Stimulated activated CD8-positive, alpha-beta memory T cell treated with anti-CD3 and anti-CD28 coated beads, Interleukin-4, amount 100 ng/mL, for 48 hours (primary cell): ENCODE measurements at regions not wholly inside any gene's neighbourhood (a gene's known extent, or its start where the extent isn't known, plus 50 kb on each side); places are given as distances from the start of the nearest gene placed in this dataset.

Experiments
- DNase-seq: peaks from one replicate; pipeline ENCODE4 v3.0.0-alpha.2; 2020

DNA sequence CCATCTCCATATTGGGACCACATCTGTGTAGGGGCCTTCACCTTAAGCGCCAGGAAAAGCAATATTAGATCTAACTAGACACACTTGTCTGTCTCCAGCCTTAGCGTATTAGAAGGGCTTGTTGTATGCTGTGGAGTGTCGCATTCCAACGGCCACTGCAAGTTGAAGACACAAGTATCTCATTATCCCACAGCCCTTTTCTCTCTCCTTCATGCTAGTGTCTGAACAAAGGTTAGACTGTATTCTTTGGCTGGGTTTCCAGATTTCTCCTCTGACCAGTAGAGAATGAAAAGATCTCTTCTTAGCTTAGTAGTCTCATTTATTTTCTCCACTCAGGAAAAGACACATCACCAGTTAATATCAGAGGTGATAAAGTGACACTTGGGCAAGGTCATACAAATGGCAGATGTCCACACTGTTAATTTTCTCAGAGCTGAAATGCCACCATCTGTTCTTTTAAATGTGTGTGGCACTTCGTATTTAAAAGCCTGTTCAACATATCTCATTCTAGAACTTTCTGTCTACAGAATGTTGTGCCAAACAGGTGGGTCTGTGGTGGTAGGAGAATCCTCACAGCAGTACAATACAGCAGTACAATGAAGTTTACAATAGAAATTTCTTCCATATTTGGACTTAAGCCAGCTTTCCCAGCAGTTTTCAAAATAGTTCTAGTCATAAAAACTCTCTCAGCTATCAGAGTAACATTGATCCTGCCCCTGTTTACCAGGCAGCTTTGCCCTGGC is 94.0 kb upstream of the ITGA6 start:
- no peak for DNase-seq

DNA sequence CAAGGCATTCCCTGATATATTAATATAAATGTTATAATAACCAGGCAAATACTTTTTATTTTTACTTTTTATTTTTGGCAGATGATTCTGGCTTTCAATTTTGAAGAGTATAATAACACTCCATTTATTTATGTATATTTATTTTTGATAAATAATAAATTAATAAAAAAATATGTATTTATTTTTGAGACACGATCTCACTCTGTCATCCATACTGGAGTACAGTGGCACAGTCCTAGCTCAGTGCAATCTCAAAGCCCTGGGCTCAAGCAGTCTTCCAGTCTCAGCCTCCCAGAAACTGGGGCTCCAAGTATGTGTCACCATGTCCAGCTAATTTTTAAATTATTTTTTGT is 93.4 kb upstream of the ITGA6 start:
- no peak for DNase-seq

DNA sequence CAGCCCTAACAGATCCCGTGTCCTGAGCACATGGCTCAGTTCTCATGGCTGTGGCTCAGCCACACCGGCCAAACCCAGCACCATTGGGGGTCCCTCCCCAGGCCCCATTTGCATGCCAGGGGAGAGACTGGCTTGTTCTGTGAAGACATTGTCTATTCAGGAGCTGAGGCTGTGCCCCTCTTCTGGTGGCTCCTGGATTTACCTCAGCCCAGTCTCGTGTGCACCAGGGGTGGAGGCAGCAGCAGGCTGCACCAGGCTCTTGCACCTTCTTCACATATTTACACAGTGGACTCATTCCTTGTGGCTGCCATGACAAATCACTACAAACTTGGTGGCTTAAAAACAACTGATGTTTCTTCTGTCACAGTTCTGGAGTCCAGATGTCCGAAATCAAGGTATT is 92.4 kb upstream of the ITGA6 start:
- no peak for DNase-seq

DNA sequence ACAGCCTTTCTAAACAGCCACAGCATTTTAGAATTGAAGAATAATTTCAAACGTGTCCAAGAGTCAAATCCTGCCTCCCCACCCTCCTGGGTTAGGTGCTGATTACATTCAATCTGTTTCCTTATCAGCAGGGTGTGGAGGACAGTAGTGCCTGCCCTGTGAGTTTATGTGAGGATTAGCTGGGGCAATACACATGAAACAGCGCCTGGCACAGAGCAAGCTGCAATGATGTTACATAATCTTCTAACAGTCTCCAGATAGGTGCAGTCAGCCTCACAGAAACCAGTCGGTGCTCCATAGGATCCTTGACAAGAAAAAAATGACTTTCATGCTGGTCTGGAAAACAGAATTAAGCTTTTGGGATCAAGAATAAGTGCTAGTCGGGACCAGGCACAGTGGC is 91.7 kb upstream of the ITGA6 start:
- DNase-seq: no peak

DNA sequence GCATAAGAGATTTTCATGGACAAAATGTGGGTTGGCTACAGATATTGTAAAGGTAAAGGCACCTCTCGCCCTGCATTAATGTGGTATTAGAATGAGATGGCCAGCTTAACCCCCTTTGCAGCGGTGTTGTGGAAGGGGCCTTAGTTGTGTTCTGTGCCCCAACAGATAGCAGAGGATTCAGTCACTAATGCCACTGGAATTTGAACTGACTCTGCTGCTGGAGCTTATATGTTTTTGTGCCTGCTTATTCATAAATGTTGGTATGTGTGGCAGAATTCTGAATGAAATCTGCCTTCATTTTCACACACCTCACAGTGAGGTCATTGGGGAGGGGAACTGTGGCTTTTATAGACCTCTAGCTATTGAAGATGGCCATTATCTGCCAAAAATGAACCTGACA is 90.7 kb upstream of the ITGA6 start:
- DNase-seq: no peak

DNA sequence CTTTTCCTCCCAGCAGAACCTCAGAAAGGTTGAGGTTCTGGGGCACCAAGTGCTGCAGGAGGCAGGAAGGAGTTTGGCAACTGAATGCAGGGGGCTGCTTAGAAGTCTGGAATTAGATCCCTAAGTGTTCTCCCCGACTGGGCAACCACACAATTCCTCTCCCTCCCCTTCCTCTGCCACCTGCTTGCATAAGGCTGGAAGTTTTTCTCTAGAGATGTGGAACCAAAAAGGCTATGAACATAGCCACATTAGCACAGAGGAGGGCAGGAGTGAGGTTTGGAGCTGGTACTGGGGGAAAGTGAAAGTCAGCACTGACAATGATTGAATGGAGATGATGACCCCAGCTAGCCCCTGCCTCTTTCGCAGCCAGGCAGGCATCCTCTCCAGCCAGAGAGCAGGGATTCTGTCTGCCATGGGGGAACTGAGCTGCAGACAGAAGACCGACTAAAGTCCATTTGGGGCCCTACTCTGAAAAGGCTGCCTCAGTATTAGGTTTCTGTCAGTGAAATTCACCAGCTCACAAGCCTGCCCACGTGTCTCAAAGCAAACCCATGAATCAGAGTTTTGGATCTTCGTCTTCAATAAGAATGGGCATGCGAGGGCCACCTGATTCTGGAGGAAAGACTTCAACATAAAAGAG is 87.9 kb upstream of the ITGA6 start:
- no peak for DNase-seq

DNA sequence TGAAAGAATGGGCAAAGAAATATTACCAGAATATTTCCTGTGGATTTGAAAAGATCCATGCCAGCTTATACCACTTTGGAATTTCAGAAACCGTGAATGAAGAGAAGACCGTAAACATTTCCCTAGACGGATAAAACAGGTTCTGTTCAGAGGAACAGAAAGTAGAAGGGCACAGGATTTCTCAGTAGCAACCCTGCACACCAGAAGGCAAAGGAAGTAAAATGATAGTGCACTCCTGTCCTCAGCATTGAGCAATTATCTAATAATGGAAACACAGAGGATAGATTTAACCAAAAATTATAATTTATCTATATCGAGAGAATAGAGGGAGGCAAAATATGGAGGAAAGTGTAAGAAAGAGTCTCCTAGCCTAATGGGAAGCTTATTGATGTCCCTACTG is 87.0 kb upstream of the ITGA6 start:
- DNase-seq: no peak

DNA sequence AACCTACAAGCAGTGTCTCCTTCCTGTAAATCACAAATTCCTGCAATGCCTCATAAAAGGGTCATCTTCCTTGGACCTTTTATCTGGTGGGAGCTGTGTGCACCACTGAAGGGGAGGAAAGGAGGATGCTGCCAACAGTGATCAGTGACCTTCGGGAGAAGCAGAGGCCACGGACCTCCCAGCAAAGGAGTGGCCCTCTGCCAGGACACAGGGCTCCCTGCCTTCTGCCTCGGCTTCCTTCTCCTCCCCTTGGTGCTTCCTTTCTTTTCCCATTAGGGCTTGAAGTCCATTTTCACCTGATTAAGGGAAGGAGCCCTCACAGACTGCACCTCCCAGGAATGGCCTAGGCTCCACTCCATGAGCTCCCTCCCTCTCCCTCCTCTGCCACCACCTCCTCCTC is 85.3 kb upstream of the ITGA6 start:
- no peak for DNase-seq

DNA sequence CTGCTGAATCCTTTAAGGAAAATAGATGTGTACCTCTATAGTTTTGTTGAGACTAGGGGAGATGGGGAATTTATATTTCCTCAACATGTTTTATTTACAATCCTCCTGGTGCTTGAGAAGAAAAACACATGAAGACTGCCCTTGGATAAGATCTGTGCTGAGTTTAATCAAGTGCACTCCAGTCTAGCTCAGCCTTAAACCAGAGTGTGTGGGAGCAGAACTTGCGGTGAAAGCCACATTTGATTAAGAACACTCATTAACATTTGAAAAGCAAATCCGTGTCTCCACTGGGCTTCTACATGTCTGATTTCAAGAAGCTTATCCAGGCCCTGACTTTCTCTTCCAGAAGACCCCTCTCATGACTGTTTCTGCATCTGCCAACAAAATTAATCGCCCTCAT is 84.8 kb upstream of the ITGA6 start:
- no peak for DNase-seq

DNA sequence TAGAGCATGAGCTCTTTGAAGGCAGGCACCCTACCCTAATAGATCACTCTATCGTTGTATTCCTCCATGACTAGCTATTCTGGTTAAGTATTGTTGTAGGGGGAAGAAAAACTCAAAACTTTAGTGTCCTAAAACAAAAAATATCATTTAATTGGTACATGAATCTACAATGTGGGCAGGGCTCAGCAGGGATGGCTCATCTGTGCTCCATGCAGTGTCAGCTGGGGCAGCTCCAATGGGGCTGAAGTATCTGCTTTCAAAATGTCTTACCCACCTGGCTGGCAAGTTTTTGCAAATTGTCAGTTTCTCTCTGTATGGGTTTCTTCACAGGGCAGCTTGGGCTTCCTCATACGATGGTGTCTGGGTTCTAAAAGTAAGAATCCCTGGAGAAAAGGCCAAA is 83.2 kb upstream of the ITGA6 start:
- DNase-seq: no peak

DNA sequence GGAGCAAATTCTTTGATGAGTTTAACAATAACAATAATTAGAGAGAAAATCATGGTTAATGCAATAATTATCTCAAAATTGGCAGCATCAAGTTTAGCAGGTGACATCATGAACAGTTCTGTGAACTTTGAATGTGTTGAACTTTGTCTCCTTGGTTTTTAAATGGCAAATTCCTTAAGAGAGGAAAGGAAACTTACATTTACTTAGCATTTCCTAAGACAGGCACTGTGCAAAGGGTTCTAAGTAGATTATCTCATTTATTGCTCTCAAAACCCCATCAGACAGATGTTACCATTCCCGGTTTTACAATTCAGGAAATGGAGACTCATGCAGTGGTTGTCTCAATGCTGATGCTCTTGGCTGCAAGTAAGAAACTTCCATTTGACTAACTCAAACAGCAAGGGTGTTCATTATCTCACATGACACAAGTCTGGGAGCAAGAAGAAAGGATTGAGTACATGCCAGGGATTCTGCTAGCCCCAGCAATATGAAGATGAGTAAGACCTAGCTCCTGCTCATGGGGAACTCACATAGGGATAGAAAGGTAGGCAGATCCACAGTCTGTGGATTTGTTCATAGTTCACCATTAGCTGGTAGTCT is 81.3 kb upstream of the ITGA6 start:
- no peak for DNase-seq

DNA sequence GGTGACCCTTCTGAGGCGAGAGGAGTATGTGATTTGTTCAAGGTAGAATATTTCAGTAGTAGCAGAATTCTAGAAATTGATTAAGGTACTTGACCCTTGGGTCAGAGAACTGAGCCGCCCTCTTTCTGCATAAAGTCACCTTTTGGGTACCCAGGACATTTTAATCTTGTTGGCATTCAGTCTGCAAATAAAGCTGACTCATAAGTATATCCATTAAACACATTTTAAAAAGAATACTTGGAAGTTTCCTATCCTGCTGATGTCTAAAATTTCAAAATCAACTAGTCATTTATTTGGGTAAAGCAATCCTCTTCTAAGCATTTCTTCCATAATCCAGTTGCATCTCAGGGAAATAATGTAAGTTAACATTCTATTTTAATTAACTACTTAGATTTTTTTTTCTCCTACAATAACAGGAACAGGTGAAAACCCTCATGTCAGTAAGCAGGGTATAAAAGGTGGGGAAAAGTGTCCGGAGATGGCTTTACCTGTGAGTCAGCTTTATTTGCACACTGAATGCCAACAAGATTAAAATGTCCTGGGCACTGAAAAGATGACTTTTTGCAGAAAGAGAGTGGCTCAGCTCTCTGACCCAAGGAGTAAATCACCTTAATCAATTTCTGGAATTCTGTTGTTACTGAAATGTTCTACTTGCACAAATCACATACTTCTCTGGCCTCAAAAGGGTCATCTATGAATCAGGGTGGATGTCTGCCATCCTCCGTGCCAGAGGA is 78.7 kb upstream of the ITGA6 start:
- DNase-seq: no peak

DNA sequence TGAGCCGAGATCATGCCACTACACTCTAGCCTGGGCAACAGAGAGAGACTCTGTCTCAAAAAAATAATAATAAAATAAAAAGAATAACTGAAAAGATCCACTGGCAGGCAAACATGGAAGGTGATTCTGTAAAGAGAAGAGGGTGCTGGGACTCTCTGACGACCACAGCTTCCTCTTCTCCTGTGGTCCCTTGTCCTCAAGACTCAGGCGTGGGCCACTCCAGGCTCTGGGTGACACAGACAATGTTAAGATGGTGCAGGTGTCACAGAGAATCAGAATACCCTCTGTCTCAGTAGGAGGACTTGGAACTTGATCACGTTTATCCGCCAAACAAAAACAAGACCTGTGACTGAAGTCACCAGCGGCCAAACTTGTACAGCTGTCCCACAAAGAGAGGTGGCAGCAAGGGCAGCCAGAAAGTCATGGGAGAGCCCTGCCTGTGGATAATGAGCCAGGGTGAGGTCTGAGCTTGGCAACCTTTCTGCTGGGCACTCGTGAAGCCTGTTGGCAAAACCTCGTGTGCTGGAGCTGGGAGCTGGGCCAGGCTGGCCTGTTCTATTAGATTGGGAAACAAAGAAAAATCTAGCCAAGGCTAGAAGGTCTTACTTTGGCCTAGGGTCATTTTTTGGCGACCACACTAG is 76.4 kb upstream of the ITGA6 start:
- DNase-seq: no peak

DNA sequence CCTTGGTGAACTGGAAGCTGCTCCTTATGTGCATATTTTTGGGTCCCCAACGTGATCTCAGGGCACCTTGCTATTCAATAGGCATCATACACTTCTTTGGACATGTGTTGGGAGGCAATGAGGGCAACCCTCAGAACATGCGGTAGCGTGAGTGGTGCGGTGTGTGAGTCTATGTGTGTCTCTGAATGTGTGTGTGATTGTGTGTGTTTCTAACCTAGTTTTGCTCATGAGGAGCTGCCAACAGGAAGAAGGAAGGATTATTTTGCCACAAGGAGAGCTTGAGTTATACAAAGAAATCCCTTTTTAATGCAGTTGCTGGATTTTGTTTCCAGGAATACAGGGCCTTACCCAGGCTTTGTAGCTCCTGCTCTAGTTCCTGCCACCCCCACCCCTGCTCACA is 75.8 kb upstream of the ITGA6 start:
- DNase-seq: no peak

DNA sequence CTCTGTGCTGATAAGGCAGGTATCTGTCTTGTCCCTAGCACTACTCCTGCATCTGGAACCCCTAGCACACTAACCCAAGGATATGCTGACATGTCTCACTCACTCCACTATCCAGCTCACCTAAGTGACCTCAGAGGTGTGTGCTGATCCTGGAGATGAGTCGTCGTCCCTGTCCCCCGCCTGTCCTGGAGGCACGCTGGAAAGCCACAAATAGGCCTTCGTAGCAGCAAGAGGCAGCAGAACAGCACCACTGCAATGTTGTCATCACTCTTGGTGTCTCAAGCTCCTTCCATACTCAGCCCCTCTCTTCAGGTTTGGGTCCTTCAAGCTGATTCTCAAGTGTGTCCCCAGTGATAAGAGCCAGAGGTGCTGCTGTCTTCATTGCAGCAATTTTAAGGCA is 73.0 kb upstream of the ITGA6 start:
- no peak for DNase-seq

DNA sequence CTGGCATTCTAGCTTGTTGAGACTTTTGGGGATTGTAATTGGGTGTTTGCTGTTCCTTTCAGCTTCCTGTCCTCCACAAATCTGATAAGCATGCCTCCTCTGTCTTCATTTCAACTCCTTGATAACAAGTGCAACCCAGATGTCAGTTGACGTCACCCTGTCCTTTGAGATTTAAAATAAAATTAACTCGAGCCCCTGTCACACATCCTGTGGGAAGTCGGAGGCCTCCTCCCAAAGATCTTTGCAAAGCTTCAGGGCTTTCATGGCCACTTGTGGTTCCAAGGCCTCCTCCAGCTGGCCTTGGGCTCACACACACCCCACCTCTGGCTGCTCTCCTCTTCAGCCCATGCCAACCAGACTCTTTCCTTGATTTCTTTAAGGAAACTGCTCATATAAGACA is 69.9 kb upstream of the ITGA6 start:
- no peak for DNase-seq

DNA sequence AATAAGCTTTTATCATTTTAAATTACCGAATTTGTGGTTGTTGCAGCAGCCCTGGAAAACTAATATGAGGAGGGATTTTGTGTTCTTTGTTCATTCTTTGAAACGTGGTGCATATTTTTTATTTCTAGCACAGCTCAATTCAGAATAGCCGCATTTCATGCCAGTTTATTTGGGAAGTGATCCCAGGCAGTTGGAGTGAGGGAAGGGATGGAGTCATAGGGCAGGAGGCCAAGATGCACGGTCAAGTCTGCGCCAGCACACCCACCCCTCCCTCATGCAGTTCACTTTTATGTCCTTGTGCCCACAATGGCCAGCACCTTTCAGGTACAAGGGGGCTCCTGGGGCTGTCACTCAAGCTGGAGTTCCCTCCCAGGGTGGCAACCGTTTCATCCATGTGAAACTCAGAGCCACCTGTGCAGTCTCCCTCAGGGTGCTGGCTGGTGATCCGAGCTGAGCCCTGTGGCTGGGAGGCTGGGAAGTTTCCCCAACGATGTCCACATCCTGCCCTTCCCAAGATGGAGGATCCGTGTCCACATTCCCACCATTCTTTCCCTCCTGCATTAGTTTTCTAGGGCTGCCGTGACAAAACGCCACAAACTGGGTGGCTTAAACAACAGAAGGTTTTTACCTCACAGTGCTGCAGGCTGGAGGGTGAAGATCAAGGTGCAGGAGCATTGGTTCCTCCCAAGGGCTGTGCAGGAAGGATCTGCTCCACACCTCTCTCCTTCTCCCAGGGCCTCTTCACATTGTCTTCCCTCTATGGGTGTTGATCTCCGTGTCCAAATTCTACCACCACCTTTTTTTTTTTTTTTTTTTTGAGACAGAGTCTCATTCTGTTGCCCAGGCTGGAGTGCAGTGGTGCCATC is 68.5 kb upstream of the ITGA6 start:
- no peak for DNase-seq

DNA sequence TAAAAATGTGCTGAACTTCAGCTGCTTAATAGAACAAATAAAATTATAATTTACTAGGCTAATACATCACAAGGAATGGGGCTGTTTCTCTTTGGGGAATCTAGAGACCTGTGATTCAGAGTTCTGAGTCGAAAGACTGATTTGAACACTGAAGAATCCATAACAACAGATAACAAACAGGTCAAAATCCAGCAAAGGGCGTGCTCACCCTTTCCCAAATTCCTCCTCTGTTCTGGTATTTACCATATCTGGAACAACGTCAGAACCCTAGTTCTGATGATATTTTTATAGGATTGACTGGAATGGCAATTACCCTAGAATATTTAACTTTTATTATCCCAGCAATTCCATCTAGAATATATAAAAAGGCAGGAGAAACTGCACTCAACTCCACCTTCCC is 66.0 kb upstream of the ITGA6 start:
- no peak for DNase-seq

DNA sequence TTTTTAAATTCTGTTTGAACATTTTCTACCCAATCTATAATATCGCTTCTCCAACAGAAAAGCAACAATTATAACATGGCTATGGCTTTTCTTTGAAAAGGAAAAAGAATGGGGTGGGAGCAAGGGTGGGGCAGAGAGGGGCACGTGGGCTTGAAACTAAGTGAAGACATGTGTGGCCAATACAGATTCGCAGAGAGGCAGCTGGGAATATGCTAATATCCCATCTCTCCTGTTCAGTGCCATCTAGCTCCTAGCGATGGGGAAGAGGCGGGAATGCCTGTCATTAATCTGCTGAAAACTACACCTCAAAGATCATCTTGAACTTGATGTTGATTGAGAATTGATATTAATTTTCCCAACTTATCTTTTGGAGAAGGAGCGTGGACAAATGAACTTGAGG is 65.5 kb upstream of the ITGA6 start:
- no peak for DNase-seq

DNA sequence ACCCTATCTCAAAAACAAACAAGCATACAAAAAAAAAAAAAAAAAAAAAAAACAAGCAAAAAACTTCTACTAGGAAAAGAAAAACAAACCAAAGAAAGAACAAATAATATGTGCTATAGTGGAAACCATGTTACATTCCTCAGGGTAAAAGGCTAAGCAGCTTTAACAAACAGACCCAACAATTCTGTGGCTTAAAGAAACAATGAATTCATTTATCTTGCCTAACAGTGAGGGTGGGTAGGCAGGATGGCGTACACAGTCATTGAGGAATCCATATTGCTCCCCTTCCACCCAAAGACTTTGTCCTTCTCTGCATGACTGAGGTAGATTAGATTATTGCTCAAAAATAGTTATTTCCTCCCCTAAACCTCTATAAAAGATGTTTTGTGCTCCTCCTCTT is 63.1 kb upstream of the ITGA6 start:
- no peak for DNase-seq

DNA sequence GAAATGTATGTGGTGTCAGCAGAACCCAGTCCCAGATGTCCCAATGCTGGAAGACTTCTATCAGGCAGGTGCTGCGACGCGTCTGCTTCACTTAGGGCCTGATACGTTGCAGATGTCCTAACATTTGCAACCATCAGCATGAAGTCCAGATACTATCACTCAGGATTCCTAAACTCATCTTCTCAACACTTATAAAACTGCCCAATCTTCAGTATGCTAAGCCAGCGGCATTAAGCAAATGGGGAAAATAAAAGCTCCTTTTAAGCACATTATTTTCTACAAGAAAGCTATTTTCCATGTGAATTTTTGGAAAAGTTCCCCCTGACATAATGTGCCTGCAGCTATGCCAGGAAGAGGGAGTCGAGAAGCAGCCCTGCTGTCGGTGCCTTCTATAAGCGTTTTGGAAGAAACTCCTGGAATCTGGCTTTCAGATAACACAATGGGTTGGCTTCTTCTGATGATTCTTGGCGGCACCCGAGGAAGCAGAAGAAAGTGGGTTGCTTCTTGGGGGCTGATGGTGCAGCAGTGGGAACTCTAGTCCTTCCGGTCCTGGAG is 60.7 kb upstream of the ITGA6 start:
- DNase-seq: no peak

DNA sequence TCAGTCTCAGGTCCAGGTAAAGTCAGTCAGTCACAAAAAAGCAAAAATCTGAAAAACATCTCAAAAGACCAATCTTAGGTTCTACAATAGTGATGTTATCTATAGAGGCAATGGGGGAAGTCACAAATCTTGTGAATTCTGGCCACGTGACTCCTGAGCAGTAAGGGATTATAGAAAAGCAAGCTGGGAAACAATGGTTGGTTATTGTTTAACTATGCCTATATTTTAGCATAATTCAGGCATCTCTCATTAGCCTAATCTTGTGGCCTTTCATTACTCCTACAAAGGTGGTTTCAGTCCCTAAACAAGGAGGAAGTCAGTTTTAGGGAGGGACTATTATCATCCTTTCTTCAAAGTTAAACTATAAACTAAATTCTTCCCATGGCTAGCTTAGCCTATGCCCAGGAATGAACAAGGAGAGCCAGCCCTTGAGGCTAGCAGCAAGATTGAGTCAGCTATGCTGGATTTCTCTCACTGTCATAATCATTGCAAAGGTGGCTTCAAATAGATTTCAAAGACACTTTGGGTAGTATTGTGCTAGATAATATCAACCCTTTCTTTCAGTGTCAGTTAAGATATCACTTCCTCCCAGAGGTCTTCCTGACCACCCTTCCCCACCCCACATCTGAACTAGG is 56.4 kb upstream of the ITGA6 start:
- DNase-seq: no peak
